HL-60 (cell line): ENCODE measurements at regions not wholly inside any gene's neighbourhood (a gene's known extent, or its start where the extent isn't known, plus 50 kb on each side); places are given as distances from the start of the nearest gene placed in this dataset.

ENCODE experiments used
- POLR2AphosphoS5 ChIP-seq: IDR thresholded peaks from 2 replicates; pipeline ENCODE4 v1.6.1; 2012; ENCODE audit warnings: low read depth
- TF ChIP-seq, protein P1 (sequence below): IDR thresholded peaks from one replicate; pipeline ENCODE4 v1.5.1; 2011; ENCODE audit warnings: low read length, control low read depth, inconsistent platforms; ENCODE audit not compliant: insufficient read depth
- TF ChIP-seq, protein P2 (sequence below): IDR thresholded peaks from 2 replicates; pipeline ENCODE4 v1.6.1; 2012; ENCODE audit warnings: low read depth; ENCODE audit not compliant: insufficient replicate concordance

DNA sequence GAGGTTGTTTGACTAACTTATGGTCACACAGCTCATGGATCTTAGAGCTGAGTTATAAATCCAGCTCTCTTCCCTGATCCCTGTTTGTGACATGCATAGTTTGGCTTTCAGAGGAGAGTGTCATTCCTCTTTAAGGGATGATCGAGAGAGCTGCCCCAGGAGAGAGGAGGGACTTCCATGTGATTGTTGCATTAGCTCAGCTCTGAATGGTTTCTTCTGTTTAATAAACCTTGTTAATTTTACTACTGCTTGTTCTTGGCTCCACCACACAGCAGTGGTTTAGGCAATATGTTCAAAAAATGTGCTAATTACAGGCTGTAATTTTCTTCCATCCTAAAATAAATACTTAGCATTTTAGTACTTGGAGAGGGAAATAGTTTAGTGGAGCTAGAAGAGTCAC is 152.5 kb downstream of the C12orf75 start:
- TF ChIP-seq, protein P1, sequence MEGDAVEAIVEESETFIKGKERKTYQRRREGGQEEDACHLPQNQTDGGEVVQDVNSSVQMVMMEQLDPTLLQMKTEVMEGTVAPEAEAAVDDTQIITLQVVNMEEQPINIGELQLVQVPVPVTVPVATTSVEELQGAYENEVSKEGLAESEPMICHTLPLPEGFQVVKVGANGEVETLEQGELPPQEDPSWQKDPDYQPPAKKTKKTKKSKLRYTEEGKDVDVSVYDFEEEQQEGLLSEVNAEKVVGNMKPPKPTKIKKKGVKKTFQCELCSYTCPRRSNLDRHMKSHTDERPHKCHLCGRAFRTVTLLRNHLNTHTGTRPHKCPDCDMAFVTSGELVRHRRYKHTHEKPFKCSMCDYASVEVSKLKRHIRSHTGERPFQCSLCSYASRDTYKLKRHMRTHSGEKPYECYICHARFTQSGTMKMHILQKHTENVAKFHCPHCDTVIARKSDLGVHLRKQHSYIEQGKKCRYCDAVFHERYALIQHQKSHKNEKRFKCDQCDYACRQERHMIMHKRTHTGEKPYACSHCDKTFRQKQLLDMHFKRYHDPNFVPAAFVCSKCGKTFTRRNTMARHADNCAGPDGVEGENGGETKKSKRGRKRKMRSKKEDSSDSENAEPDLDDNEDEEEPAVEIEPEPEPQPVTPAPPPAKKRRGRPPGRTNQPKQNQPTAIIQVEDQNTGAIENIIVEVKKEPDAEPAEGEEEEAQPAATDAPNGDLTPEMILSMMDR: no peak
- TF ChIP-seq POLR2AphosphoS5: no peak
- TF ChIP-seq, protein P2, sequence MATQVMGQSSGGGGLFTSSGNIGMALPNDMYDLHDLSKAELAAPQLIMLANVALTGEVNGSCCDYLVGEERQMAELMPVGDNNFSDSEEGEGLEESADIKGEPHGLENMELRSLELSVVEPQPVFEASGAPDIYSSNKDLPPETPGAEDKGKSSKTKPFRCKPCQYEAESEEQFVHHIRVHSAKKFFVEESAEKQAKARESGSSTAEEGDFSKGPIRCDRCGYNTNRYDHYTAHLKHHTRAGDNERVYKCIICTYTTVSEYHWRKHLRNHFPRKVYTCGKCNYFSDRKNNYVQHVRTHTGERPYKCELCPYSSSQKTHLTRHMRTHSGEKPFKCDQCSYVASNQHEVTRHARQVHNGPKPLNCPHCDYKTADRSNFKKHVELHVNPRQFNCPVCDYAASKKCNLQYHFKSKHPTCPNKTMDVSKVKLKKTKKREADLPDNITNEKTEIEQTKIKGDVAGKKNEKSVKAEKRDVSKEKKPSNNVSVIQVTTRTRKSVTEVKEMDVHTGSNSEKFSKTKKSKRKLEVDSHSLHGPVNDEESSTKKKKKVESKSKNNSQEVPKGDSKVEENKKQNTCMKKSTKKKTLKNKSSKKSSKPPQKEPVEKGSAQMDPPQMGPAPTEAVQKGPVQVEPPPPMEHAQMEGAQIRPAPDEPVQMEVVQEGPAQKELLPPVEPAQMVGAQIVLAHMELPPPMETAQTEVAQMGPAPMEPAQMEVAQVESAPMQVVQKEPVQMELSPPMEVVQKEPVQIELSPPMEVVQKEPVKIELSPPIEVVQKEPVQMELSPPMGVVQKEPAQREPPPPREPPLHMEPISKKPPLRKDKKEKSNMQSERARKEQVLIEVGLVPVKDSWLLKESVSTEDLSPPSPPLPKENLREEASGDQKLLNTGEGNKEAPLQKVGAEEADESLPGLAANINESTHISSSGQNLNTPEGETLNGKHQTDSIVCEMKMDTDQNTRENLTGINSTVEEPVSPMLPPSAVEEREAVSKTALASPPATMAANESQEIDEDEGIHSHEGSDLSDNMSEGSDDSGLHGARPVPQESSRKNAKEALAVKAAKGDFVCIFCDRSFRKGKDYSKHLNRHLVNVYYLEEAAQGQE: no peak
